Caco-2 (cell line): ENCODE measurements at regions not wholly inside any gene's neighbourhood (a gene's known extent, or its start where the extent isn't known, plus 50 kb on each side); places are given as distances from the start of the nearest gene placed in this dataset.

Experiments
- BruUV-seq: library from RNA; stranded (reverse); fragments of 400-500 nt; replicated peaks from 2 replicates; lab custom pipeline; 2021; lab: Mats Ljungman, UMichigan
- CTCF ChIA-PET: fragments of 300-600 bp; sonication (Branson Sonifier 250); formaldehyde crosslinking; loops from one replicate; lab custom pipeline; 2022; ENCODE audit warnings: antibody characterized with exemption; lab: Charles Lee
- POLR2A ChIA-PET: fragments of 300-600 bp; sonication (Branson Sonifier 250); formaldehyde crosslinking; loops from one replicate; lab custom pipeline; 2022; ENCODE audit warnings: antibody characterized with exemption; lab: Charles Lee
- DNase-seq, 2 experiments: peaks; one replicate each; pipeline versions ENCODE4 v3.0.0 to v3.0.0-alpha.2; 2020 to 2022
- H3K27me3 ChIP-seq: replicated peaks from 2 replicates; pipeline ENCODE4 v1.6.0; 2011; ENCODE audit warnings: low read length; ENCODE audit not compliant: control insufficient read depth, insufficient read depth
- H3K36me3 ChIP-seq: 2 replicates; pipeline ENCODE4 v1.5.1; 2011; ENCODE audit warnings: low read length; ENCODE audit not compliant: control insufficient read depth, insufficient read depth
- H3K4me1 ChIP-seq: fragments of 250-450 bp; sonication (Bioruptor Pico); 2 replicates; pipeline ENCODE4 v1.5.1; 2020; ENCODE audit warnings: mild to moderate bottlenecking
- H3K4me3 ChIP-seq: 2 replicates; pipeline ENCODE4 v1.5.1; 2011; ENCODE audit warnings: low read depth, mild to moderate bottlenecking, control low read depth, low read length
- H3K9me3 ChIP-seq: fragments of 250-450 bp; sonication (Bioruptor Pico); 2 replicates; pipeline ENCODE4 v1.5.1; 2020; ENCODE audit warnings: mild to moderate bottlenecking, moderate library complexity
- H3K27ac Mint-ChIP-seq: one replicate; pipeline ENCODE4 v1.8.0; 2022; ENCODE audit warnings: mixed read lengths; ENCODE audit not compliant: unreplicated experiment
- H3K27me3 Mint-ChIP-seq: one replicate; pipeline ENCODE4 v1.8.0; 2022; ENCODE audit warnings: mixed read lengths; ENCODE audit not compliant: insufficient read depth, unreplicated experiment
- H3K36me3 Mint-ChIP-seq: one replicate; pipeline ENCODE4 v1.8.0; 2022; ENCODE audit warnings: mild to moderate bottlenecking, mixed read lengths; ENCODE audit not compliant: insufficient read depth, unreplicated experiment
- H3K4me1 Mint-ChIP-seq: one replicate; pipeline ENCODE4 v1.8.0; 2022; ENCODE audit warnings: low read depth, mixed read lengths; ENCODE audit not compliant: unreplicated experiment
- H3K4me3 Mint-ChIP-seq: one replicate; pipeline ENCODE4 v1.8.0; 2022; ENCODE audit warnings: mild to moderate bottlenecking, moderate library complexity, mixed read lengths; ENCODE audit not compliant: unreplicated experiment
- H3K9me3 Mint-ChIP-seq: one replicate; pipeline ENCODE4 v1.8.0; 2022; ENCODE audit warnings: mixed read lengths; ENCODE audit not compliant: unreplicated experiment
- CTCF ChIP-seq, 2 experiments: fragments of 200-600 bp in 1 of 2; IDR thresholded peaks; 1 replicate in 1 of 2; 2 replicates in 1 of 2; pipeline versions ENCODE4 v1.5.1 to v1.8.0; 2011 to 2022; ENCODE audit warnings: antibody characterized with exemption in 1 of 2, control low read depth in 1 of 2, inconsistent platforms in 1 of 2, low read depth in 1 of 2, low read length in 1 of 2, mild to moderate bottlenecking in 1 of 2, moderate library complexity in 1 of 2; ENCODE audit not compliant: insufficient read depth in 1 of 2, severe bottlenecking in 1 of 2, unreplicated experiment in 1 of 2
- intact Hi-C: fragments of 100-400 bp; cut with micrococcal nuclease; formaldehyde crosslinking; loops from one replicate; pipeline ENCODE4 v1.10.0; 2022; ENCODE audit not compliant: unreplicated experiment

- H3K36me3 ChIP-seq, result no peaks in the 10 kb centered on the region
- 0 out of 2 replicates have a peak, but pooled peaks cover 8% of the 10 kb centered on the region for H3K4me1 ChIP-seq
- TF ChIP-seq CTCF (IDR thresholded peaks at IDR 0.05; ENCODE audit: insufficient read depth in 1 of 2, low read depth in 1 of 2, low read length in 1 of 2, severe bottlenecking in 1 of 2, unreplicated experiment in 1 of 2), result no peak
- Mint-ChIP-seq H3K9me3 (no peaks in the 10 kb centered on the region), H3K36me3 (no peaks in the 10 kb centered on the region), H3K4me1 (peaks cover 15% of the 10 kb centered on the region), H3K27ac (no peak overlapping the region), H3K27me3 (no peaks in the 10 kb centered on the region), H3K4me3 (no peak overlapping the region)
- no peaks in the 10 kb centered on the region for H3K9me3 ChIP-seq
- no peaks in the 10 kb centered on the region for H3K27me3 ChIP-seq
- intact Hi-C loops, result no loop called here
- POLR2A ChIA-PET, result no interaction called here
- no peak for DNase-seq
- BruUV-seq, result no TSS peak
- CTCF ChIA-PET, result interaction anchor here (0.9 kb wide), 1 partner anchor 16 kb away, joined by 3 read pairs; no protein-coding TSS in a partner anchor
- no peak overlapping the region for H3K4me3 ChIP-seq
These were observed 61.6 kb upstream of the NOCT start for GRCh38 chr4:138953961-138954371.

- Histone ChIP-seq H3K27me3 (no peaks in the 10 kb centered on the region), H3K9me3 (no peaks in the 10 kb centered on the region), H3K4me1 (0 out of 2 replicates have a peak, but pooled peaks cover 13% of the 10 kb centered on the region), H3K36me3 (no peaks in the 10 kb centered on the region), H3K4me3 (no peak overlapping the region)
- Mint-ChIP-seq H3K36me3 (no peaks in the 10 kb centered on the region), H3K4me3 (no peak overlapping the region), H3K9me3 (no peaks in the 10 kb centered on the region), H3K4me1 (peaks cover 21% of the 10 kb centered on the region), H3K27me3 (no peaks in the 10 kb centered on the region), H3K27ac (no peak overlapping the region)
- DNase-seq, result no peak
- intact Hi-C loops, result no loop called here
- ChIA-PET POLR2A (no interaction called here), CTCF (no interaction called here)
- BruUV-seq, result no TSS peak
- no peak for TF ChIP-seq CTCF (IDR thresholded peaks at IDR 0.05; ENCODE audit: insufficient read depth in 1 of 2, low read depth in 1 of 2, low read length in 1 of 2, severe bottlenecking in 1 of 2, unreplicated experiment in 1 of 2)
These were observed 63.2 kb upstream of the NOCT start for GRCh38 chr4:138952411-138952810.

GRCh38 chr4:138951764-138952163 is 63.8 kb upstream of the NOCT start:
- intact Hi-C loops, result no loop called here
- H3K4me3 Mint-ChIP-seq, result no peak overlapping the region

More at GRCh38 chr4:138951764-138952163, 63.8 kb upstream of the NOCT start:
- no TSS peak for BruUV-seq
- no peaks in the 10 kb centered on the region for H3K27me3 Mint-ChIP-seq
- no peaks in the 10 kb centered on the region for H3K9me3 ChIP-seq
- H3K9me3 Mint-ChIP-seq, result no peaks in the 10 kb centered on the region
- H3K4me1 ChIP-seq, result 0 out of 2 replicates have a peak, but pooled peaks cover 13% of the 10 kb centered on the region
- no peak for DNase-seq
- H3K36me3 Mint-ChIP-seq, result no peaks in the 10 kb centered on the region
- no peak for TF ChIP-seq CTCF (IDR thresholded peaks at IDR 0.05; ENCODE audit: insufficient read depth in 1 of 2, low read depth in 1 of 2, low read length in 1 of 2, severe bottlenecking in 1 of 2, unreplicated experiment in 1 of 2)
- no peaks in the 10 kb centered on the region for H3K27me3 ChIP-seq
- ChIA-PET POLR2A (no interaction called here), CTCF (no interaction called here)
- H3K4me1 Mint-ChIP-seq, result peaks cover 21% of the 10 kb centered on the region
- H3K4me3 ChIP-seq, result no peak overlapping the region
- H3K36me3 ChIP-seq, result no peaks in the 10 kb centered on the region
- no peak overlapping the region for H3K27ac Mint-ChIP-seq
